HEK293 (cell line): ENCODE measurements at regions not wholly inside any gene's neighbourhood (a gene's known extent, or its start where the extent isn't known, plus 50 kb on each side); places are given as distances from the start of the nearest gene placed in this dataset.
"Not testable (repeated sequence)": the region's sequence is repeated elsewhere in the genome, so short reads cannot be mapped to it uniquely, and the experiment has no call there.

Experiments
- CTCF ChIA-PET: fragments of 350-600 bp; formaldehyde crosslinking; extraction: SDS; loops from one replicate; lab custom pipeline; 2021; ENCODE audit warnings: antibody characterized with exemption; lab: Yijun Ruan, JAX
- POLR2A ChIA-PET: fragments of 300-600 bp; formaldehyde crosslinking; extraction: SDS; loops from one replicate; lab custom pipeline; 2020; ENCODE audit warnings: antibody characterized with exemption, inconsistent platforms; lab: Yijun Ruan, JAX
- H3K27ac ChIP-seq: fragments of 200-500 bp; sonication (Bioruptor generic); 2 replicates; pipeline ENCODE4 v1.5.1; 2014; ENCODE audit warnings: low read depth, low read length, control low read depth, inconsistent platforms; ENCODE audit errors: extremely low read depth
- H3K36me3 ChIP-seq, 2 experiments: fragments of 200-500 bp in 1 of 2; sonication (Bioruptor generic) in 1 of 2; 1 replicate in 1 of 2; 2 replicates in 1 of 2; pipeline ENCODE4 v1.5.1; 2014 to 2017; ENCODE audit warnings: inconsistent platforms in 2 of 2, low read length in 2 of 2; ENCODE audit not compliant: control insufficient read depth in 2 of 2, insufficient read depth in 1 of 2
- H3K4me1 ChIP-seq: fragments of 200-500 bp; sonication (Bioruptor generic); 2 replicates; pipeline ENCODE4 v1.5.1; 2014; ENCODE audit warnings: mild to moderate bottlenecking, low read length, inconsistent platforms; ENCODE audit not compliant: control insufficient read depth, insufficient read depth
- H3K4me3 ChIP-seq: 2 replicates; pipeline ENCODE4 v1.5.1; 2011; ENCODE audit warnings: low read depth, mild to moderate bottlenecking, control low read depth, low read length, moderate library complexity
- H3K9me3 ChIP-seq: fragments of 200-500 bp; sonication (Bioruptor generic); 2 replicates; pipeline ENCODE4 v1.5.1; 2014; ENCODE audit warnings: low read depth, low read length, inconsistent platforms; ENCODE audit not compliant: control insufficient read depth, insufficient read depth
- EGR2 ChIP-seq: fragments of 450-650 bp; formaldehyde crosslinking; IDR thresholded peaks from 2 replicates; pipeline ENCODE4 v1.5.1; 2016; ENCODE audit warnings: low read depth, missing biosample characterization, missing genetic modification characterization
- KLF1 ChIP-seq: fragments of 450-650 bp; formaldehyde crosslinking; IDR thresholded peaks from 2 replicates; pipeline ENCODE4 v1.5.1; 2016; ENCODE audit warnings: missing biosample characterization, missing genetic modification characterization
- PATZ1 ChIP-seq: fragments of 450-650 bp; formaldehyde crosslinking; IDR thresholded peaks from 2 replicates; pipeline ENCODE4 v1.5.1; 2016; ENCODE audit warnings: missing biosample characterization, missing genetic modification characterization
- SALL2 ChIP-seq: fragments of 450-650 bp; formaldehyde crosslinking; IDR thresholded peaks from 2 replicates; pipeline ENCODE4 v1.5.0; 2017; ENCODE audit warnings: missing biosample characterization, mild to moderate bottlenecking, missing genetic modification characterization, borderline replicate concordance
- ZBTB26 ChIP-seq: fragments of 450-650 bp; formaldehyde crosslinking; optimal IDR thresholded peaks from 2 replicates; pipeline ENCODE3; 2016; ENCODE audit warnings: missing biosample characterization, mild to moderate bottlenecking, missing genetic modification characterization
- ZFHX2 ChIP-seq: fragments of 450-650 bp; formaldehyde crosslinking; conservative IDR thresholded peaks from 2 replicates; pipeline ENCODE4 v1.5.1; 2016; ENCODE audit warnings: missing biosample characterization, missing genetic modification characterization
- ZNF18 ChIP-seq: fragments of 450-650 bp; formaldehyde crosslinking; IDR thresholded peaks from 2 replicates; pipeline ENCODE4 v1.5.1; 2016; ENCODE audit warnings: missing biosample characterization, missing genetic modification characterization
- ZNF2 ChIP-seq: fragments of 450-650 bp; formaldehyde crosslinking; IDR thresholded peaks from 2 replicates; pipeline ENCODE4 v1.5.1; 2016; ENCODE audit warnings: missing biosample characterization, missing genetic modification characterization
- ZNF239 ChIP-seq: fragments of 450-650 bp; formaldehyde crosslinking; IDR thresholded peaks from 2 replicates; pipeline ENCODE4 v1.5.1; 2016; ENCODE audit warnings: missing biosample characterization, missing genetic modification characterization
- ZNF280C ChIP-seq: fragments of 450-650 bp; formaldehyde crosslinking; IDR thresholded peaks from 2 replicates; pipeline ENCODE4 v1.5.1; 2016; ENCODE audit warnings: missing biosample characterization, missing genetic modification characterization
- ZNF404 ChIP-seq: fragments of 450-650 bp; formaldehyde crosslinking; IDR thresholded peaks from 2 replicates; pipeline ENCODE4 v1.5.1; 2017; ENCODE audit warnings: missing biosample characterization, missing genetic modification characterization
- ZNF449 ChIP-seq: fragments of 450-650 bp; formaldehyde crosslinking; IDR thresholded peaks from 2 replicates; pipeline ENCODE4 v1.5.1; 2017; ENCODE audit warnings: missing biosample characterization, mild to moderate bottlenecking, missing genetic modification characterization, moderate library complexity
- ZNF488 ChIP-seq: fragments of 450-650 bp; formaldehyde crosslinking; IDR thresholded peaks from 2 replicates; pipeline ENCODE4 v1.5.1; 2016; ENCODE audit warnings: missing biosample characterization, missing genetic modification characterization
- ZNF501 ChIP-seq: fragments of 450-650 bp; formaldehyde crosslinking; IDR thresholded peaks from 2 replicates; pipeline ENCODE4 v1.5.1; 2016; ENCODE audit warnings: missing biosample characterization, missing genetic modification characterization
- ZNF510 ChIP-seq: fragments of 450-650 bp; formaldehyde crosslinking; IDR thresholded peaks from 2 replicates; pipeline ENCODE4 v1.5.1; 2018; ENCODE audit warnings: mild to moderate bottlenecking, missing genetic modification characterization, missing biosample characterization; ENCODE audit not compliant: insufficient replicate concordance
- ZNF514 ChIP-seq: fragments of 450-650 bp; formaldehyde crosslinking; IDR thresholded peaks from 2 replicates; pipeline ENCODE4 v1.5.1; 2016; ENCODE audit warnings: missing biosample characterization, missing genetic modification characterization
- ZNF548 ChIP-seq: fragments of 450-650 bp; formaldehyde crosslinking; IDR thresholded peaks from 2 replicates; pipeline ENCODE4 v1.5.1; 2016; ENCODE audit warnings: missing biosample characterization, missing genetic modification characterization
- ZNF549 ChIP-seq: fragments of 450-650 bp; IDR thresholded peaks from 2 replicates; pipeline ENCODE4 v1.5.1; 2018; ENCODE audit warnings: missing biosample characterization, missing genetic modification characterization, mild to moderate bottlenecking, inconsistent platforms, moderate library complexity
- ZNF624 ChIP-seq: fragments of 450-650 bp; formaldehyde crosslinking; IDR thresholded peaks from 2 replicates; pipeline ENCODE4 v1.5.1; 2017; ENCODE audit warnings: missing biosample characterization, missing genetic modification characterization
- ZNF658 ChIP-seq: fragments of 450-650 bp; formaldehyde crosslinking; IDR thresholded peaks from 2 replicates; pipeline ENCODE4; 2016; ENCODE audit warnings: missing biosample characterization, missing genetic modification characterization
- ZNF776 ChIP-seq: fragments of 450-650 bp; formaldehyde crosslinking; IDR thresholded peaks from 2 replicates; pipeline ENCODE4 v1.5.0; 2017; ENCODE audit warnings: missing biosample characterization, missing genetic modification characterization, borderline replicate concordance
- ZNF777 ChIP-seq: fragments of 450-650 bp; formaldehyde crosslinking; IDR thresholded peaks from 2 replicates; pipeline ENCODE4 v1.5.1; 2017; ENCODE audit warnings: missing biosample characterization, missing genetic modification characterization, borderline replicate concordance
- ZSCAN4 ChIP-seq: fragments of 450-650 bp; formaldehyde crosslinking; IDR thresholded peaks from 2 replicates; pipeline ENCODE4 v1.5.1; 2017; ENCODE audit warnings: missing biosample characterization, missing genetic modification characterization

GRCh38 chr20:48359692-48360341, 468.0 kb downstream of the PREX1 start (continued):
- TF ChIP-seq ZNF404 (tag by site-specific recombination) (no peak), ZBTB26 (tag by site-specific recombination) (no peak), ZSCAN4 (tag by site-specific recombination) (no peak), ZNF776 (tag by site-specific recombination) (no peak), PATZ1 (tag by site-specific recombination) (no peak), ZNF2 (no peak), ZNF501 (tag by site-specific recombination) (no peak), ZNF777 (tag by site-specific recombination) (no peak), ZNF548 (tag by site-specific recombination) (no peak), ZNF510 (no peak), ZNF549 (no peak), ZNF449 (tag by site-specific recombination) (no peak), ZNF18 (no peak), EGR2 (tag by site-specific recombination) (peak; percentile 48), ZNF624 (no peak), ZNF488 (tag by site-specific recombination) (no peak), KLF1 (tag by site-specific recombination) (peak; percentile 76), ZNF280C (no peak), ZNF239 (tag by site-specific recombination) (no peak), ZFHX2 (tag by site-specific recombination) (peak; percentile 39), ZNF514 (no peak), ZNF658 (tag by site-specific recombination) (no peak), SALL2 (tag by site-specific recombination) (no peak)
- TF ChIP-seq, all 188 proteins: peak for 5

GRCh38 chr20:48359055-48359390, 468.8 kb downstream of the PREX1 start:
- H3K4me3 ChIP-seq, H3K4me1 ChIP-seq, H3K9me3 ChIP-seq, POLR2A ChIA-PET, H3K27ac ChIP-seq, CTCF ChIA-PET, H3K36me3 ChIP-seq: not testable (repeated sequence)
